Caco-2 (cell line): ENCODE measurements at regions not wholly inside any gene's neighbourhood (a gene's known extent, or its start where the extent isn't known, plus 50 kb on each side); places are given as distances from the start of the nearest gene placed in this dataset.

Experiments used
- BruUV-seq: library from RNA; stranded (reverse); fragments of 400-500 nt; replicated peaks from 2 replicates; lab custom pipeline; 2021; lab: Mats Ljungman, UMichigan
- CTCF ChIA-PET: fragments of 300-600 bp; sonication (Branson Sonifier 250); formaldehyde crosslinking; loops from one replicate; lab custom pipeline; 2022; ENCODE audit warnings: antibody characterized with exemption; lab: Charles Lee
- POLR2A ChIA-PET: fragments of 300-600 bp; sonication (Branson Sonifier 250); formaldehyde crosslinking; loops from one replicate; lab custom pipeline; 2022; ENCODE audit warnings: antibody characterized with exemption; lab: Charles Lee
- DNase-seq, 2 experiments: peaks; one replicate each; pipeline versions ENCODE4 v3.0.0 to v3.0.0-alpha.2; 2020 to 2022
- H3K27me3 ChIP-seq: replicated peaks from 2 replicates; pipeline ENCODE4 v1.6.0; 2011; ENCODE audit warnings: low read length; ENCODE audit not compliant: control insufficient read depth, insufficient read depth
- H3K36me3 ChIP-seq: 2 replicates; pipeline ENCODE4 v1.5.1; 2011; ENCODE audit warnings: low read length; ENCODE audit not compliant: control insufficient read depth, insufficient read depth
- H3K4me1 ChIP-seq: fragments of 250-450 bp; sonication (Bioruptor Pico); 2 replicates; pipeline ENCODE4 v1.5.1; 2020; ENCODE audit warnings: mild to moderate bottlenecking
- H3K4me3 ChIP-seq: 2 replicates; pipeline ENCODE4 v1.5.1; 2011; ENCODE audit warnings: low read depth, mild to moderate bottlenecking, control low read depth, low read length
- H3K9me3 ChIP-seq: fragments of 250-450 bp; sonication (Bioruptor Pico); 2 replicates; pipeline ENCODE4 v1.5.1; 2020; ENCODE audit warnings: mild to moderate bottlenecking, moderate library complexity
- H3K27ac Mint-ChIP-seq: one replicate; pipeline ENCODE4 v1.8.0; 2022; ENCODE audit warnings: mixed read lengths; ENCODE audit not compliant: unreplicated experiment
- H3K27me3 Mint-ChIP-seq: one replicate; pipeline ENCODE4 v1.8.0; 2022; ENCODE audit warnings: mixed read lengths; ENCODE audit not compliant: insufficient read depth, unreplicated experiment
- H3K36me3 Mint-ChIP-seq: one replicate; pipeline ENCODE4 v1.8.0; 2022; ENCODE audit warnings: mild to moderate bottlenecking, mixed read lengths; ENCODE audit not compliant: insufficient read depth, unreplicated experiment
- H3K4me1 Mint-ChIP-seq: one replicate; pipeline ENCODE4 v1.8.0; 2022; ENCODE audit warnings: low read depth, mixed read lengths; ENCODE audit not compliant: unreplicated experiment
- H3K4me3 Mint-ChIP-seq: one replicate; pipeline ENCODE4 v1.8.0; 2022; ENCODE audit warnings: mild to moderate bottlenecking, moderate library complexity, mixed read lengths; ENCODE audit not compliant: unreplicated experiment
- H3K9me3 Mint-ChIP-seq: one replicate; pipeline ENCODE4 v1.8.0; 2022; ENCODE audit warnings: mixed read lengths; ENCODE audit not compliant: unreplicated experiment
- intact Hi-C: fragments of 100-400 bp; cut with micrococcal nuclease; formaldehyde crosslinking; loops from one replicate; pipeline ENCODE4 v1.10.0; 2022; ENCODE audit not compliant: unreplicated experiment
- TF ChIP-seq, protein P1 (sequence below), 2 experiments: fragments of 200-600 bp in 1 of 2; IDR thresholded peaks; 1 replicate in 1 of 2; 2 replicates in 1 of 2; pipeline versions ENCODE4 v1.5.1 to v1.8.0; 2011 to 2022; ENCODE audit warnings: antibody characterized with exemption in 1 of 2, control low read depth in 1 of 2, inconsistent platforms in 1 of 2, low read depth in 1 of 2, low read length in 1 of 2, mild to moderate bottlenecking in 1 of 2, moderate library complexity in 1 of 2; ENCODE audit not compliant: insufficient read depth in 1 of 2, severe bottlenecking in 1 of 2, unreplicated experiment in 1 of 2

- H3K4me1 Mint-ChIP-seq, result no peaks in the 10 kb centered on the region
These were observed 234.2 kb downstream of the TOX3 start for GRCh38 chr16:52312716-52313115.

GRCh38 chr16:52309446-52310416 is 237.2 kb downstream of the TOX3 start:
- intact Hi-C loops, result no loop called here
- H3K27me3 Mint-ChIP-seq, result no peaks in the 10 kb centered on the region
- Histone ChIP-seq H3K9me3 (no peaks in the 10 kb centered on the region), H3K4me3 (no peak overlapping the region), H3K36me3 (no peaks in the 10 kb centered on the region), H3K27me3 (no peaks in the 10 kb centered on the region), H3K4me1 (no peaks in the 10 kb centered on the region)
- no peaks in the 10 kb centered on the region for H3K9me3 Mint-ChIP-seq
- no peak overlapping the region for H3K4me3 Mint-ChIP-seq
- no peak for DNase-seq
- no TSS peak for BruUV-seq
- CTCF ChIA-PET, result no interaction called here
- TF ChIP-seq, protein P1, sequence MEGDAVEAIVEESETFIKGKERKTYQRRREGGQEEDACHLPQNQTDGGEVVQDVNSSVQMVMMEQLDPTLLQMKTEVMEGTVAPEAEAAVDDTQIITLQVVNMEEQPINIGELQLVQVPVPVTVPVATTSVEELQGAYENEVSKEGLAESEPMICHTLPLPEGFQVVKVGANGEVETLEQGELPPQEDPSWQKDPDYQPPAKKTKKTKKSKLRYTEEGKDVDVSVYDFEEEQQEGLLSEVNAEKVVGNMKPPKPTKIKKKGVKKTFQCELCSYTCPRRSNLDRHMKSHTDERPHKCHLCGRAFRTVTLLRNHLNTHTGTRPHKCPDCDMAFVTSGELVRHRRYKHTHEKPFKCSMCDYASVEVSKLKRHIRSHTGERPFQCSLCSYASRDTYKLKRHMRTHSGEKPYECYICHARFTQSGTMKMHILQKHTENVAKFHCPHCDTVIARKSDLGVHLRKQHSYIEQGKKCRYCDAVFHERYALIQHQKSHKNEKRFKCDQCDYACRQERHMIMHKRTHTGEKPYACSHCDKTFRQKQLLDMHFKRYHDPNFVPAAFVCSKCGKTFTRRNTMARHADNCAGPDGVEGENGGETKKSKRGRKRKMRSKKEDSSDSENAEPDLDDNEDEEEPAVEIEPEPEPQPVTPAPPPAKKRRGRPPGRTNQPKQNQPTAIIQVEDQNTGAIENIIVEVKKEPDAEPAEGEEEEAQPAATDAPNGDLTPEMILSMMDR (IDR thresholded peaks at IDR 0.05; ENCODE audit: insufficient read depth in 1 of 2, low read depth in 1 of 2, low read length in 1 of 2, severe bottlenecking in 1 of 2, unreplicated experiment in 1 of 2), result no peak
- POLR2A ChIA-PET, result no interaction called here
- no peaks in the 10 kb centered on the region for H3K36me3 Mint-ChIP-seq
- no peak overlapping the region for H3K27ac Mint-ChIP-seq
- H3K4me1 Mint-ChIP-seq, result no peaks in the 10 kb centered on the region

More at GRCh38 chr16:52312716-52313115, 234.2 kb downstream of the TOX3 start:
- Mint-ChIP-seq H3K27ac (no peak overlapping the region), H3K9me3 (no peaks in the 10 kb centered on the region), H3K36me3 (no peaks in the 10 kb centered on the region), H3K4me3 (no peak overlapping the region), H3K27me3 (no peaks in the 10 kb centered on the region)
- CTCF ChIA-PET, result no interaction called here
- H3K36me3 ChIP-seq, result no peaks in the 10 kb centered on the region
- POLR2A ChIA-PET, result no interaction called here
- no peaks in the 10 kb centered on the region for H3K27me3 ChIP-seq
- no peak for DNase-seq
- no TSS peak for BruUV-seq
- TF ChIP-seq, protein P1 (IDR thresholded peaks at IDR 0.05; ENCODE audit: insufficient read depth in 1 of 2, low read depth in 1 of 2, low read length in 1 of 2, severe bottlenecking in 1 of 2, unreplicated experiment in 1 of 2), result no peak
- H3K4me1 ChIP-seq, result no peaks in the 10 kb centered on the region
- H3K9me3 ChIP-seq, result no peaks in the 10 kb centered on the region
- no peak overlapping the region for H3K4me3 ChIP-seq
- intact Hi-C loops, result no loop called here

DNA sequence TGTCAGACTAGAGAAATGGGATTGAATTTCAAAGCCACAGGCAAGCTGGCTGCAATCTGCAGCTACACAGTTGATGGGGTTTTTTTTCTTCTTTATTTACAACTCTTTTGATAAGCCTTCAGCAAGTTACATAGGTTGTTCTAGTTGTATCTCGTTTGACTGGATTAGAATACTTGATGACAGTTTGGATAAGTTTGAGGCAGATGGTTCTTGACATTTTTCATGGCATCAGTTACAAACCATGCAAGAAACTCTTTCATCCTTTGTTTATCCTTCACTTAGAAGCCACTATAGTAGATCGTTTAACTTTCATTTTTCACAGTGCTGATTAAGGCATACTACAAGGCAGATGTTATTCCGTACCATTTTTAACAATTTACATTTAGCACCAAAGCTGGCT is 238.9 kb downstream of the TOX3 start:
- H3K4me1 ChIP-seq, result no peaks in the 10 kb centered on the region
- intact Hi-C loops, result no loop called here
- CTCF ChIA-PET, result no interaction called here
- no peak overlapping the region for H3K4me3 Mint-ChIP-seq
- no peaks in the 10 kb centered on the region for H3K27me3 ChIP-seq
- H3K27me3 Mint-ChIP-seq, result no peaks in the 10 kb centered on the region
- H3K4me1 Mint-ChIP-seq, result no peaks in the 10 kb centered on the region
- H3K36me3 ChIP-seq, result no peaks in the 10 kb centered on the region
- no peak overlapping the region for H3K4me3 ChIP-seq
- POLR2A ChIA-PET, result no interaction called here
- H3K27ac Mint-ChIP-seq, result no peak overlapping the region
- no peaks in the 10 kb centered on the region for H3K36me3 Mint-ChIP-seq
- H3K9me3 ChIP-seq, result no peaks in the 10 kb centered on the region
- no peak for DNase-seq
- TF ChIP-seq, protein P1 (IDR thresholded peaks at IDR 0.05; ENCODE audit: insufficient read depth in 1 of 2, low read depth in 1 of 2, low read length in 1 of 2, severe bottlenecking in 1 of 2, unreplicated experiment in 1 of 2), result no peak
- no peaks in the 10 kb centered on the region for H3K9me3 Mint-ChIP-seq
- BruUV-seq, result no TSS peak
